Loucy (cell line): ENCODE measurements at regions not wholly inside any gene's neighbourhood (a gene's known extent, or its start where the extent isn't known, plus 50 kb on each side); places are given as distances from the start of the nearest gene placed in this dataset.

ENCODE experiments used
- H2AFZ ChIP-seq: fragments of 200-600 bp; sonication (generic); 2 replicates; pipeline ENCODE4 v1.6.0; 2016; ENCODE audit warnings: antibody characterized with exemption, mild to moderate bottlenecking, low read length, moderate library complexity
- H3F3A ChIP-seq: fragments of 200-600 bp; 2 replicates; pipeline ENCODE4 v1.6.0; 2016; ENCODE audit warnings: antibody characterized with exemption, low read depth, mild to moderate bottlenecking
- H3K27me3 ChIP-seq: fragments of 200-600 bp; sonication (generic); 2 replicates; pipeline ENCODE4 v1.6.1; 2014; ENCODE audit warnings: low read length, mild to moderate bottlenecking; ENCODE audit not compliant: insufficient read depth, poor library complexity, severe bottlenecking
- H3K36me3 ChIP-seq: fragments of 200-600 bp; sonication (generic); 2 replicates; pipeline ENCODE4 v1.6.1; 2016; ENCODE audit warnings: low read length; ENCODE audit not compliant: insufficient read depth
- H3K4me1 ChIP-seq: fragments of 200-600 bp; sonication (generic); 2 replicates; pipeline ENCODE4 v1.5.1; 2014; ENCODE audit warnings: low read length, mild to moderate bottlenecking; ENCODE audit not compliant: insufficient read depth, poor library complexity, severe bottlenecking
- H3K4me2 ChIP-seq: fragments of 200-600 bp; sonication (generic); 2 replicates; pipeline ENCODE4 v1.6.0; 2014; ENCODE audit warnings: antibody characterized with exemption, low read length, low read depth, mild to moderate bottlenecking; ENCODE audit not compliant: poor library complexity, severe bottlenecking
- H3K4me3 ChIP-seq: fragments of 200-600 bp; sonication (generic); 2 replicates; pipeline ENCODE4 v1.5.1; 2014; ENCODE audit warnings: low read length, mild to moderate bottlenecking, mixed read lengths; ENCODE audit not compliant: poor library complexity, severe bottlenecking
- H3K79me2 ChIP-seq: fragments of 200-600 bp; sonication (generic); 2 replicates; pipeline ENCODE4 v1.6.1; 2014; ENCODE audit warnings: low read length; ENCODE audit not compliant: insufficient read depth
- H3K9ac ChIP-seq: fragments of 200-600 bp; sonication (generic); 2 replicates; pipeline ENCODE4 v1.6.0; 2014; ENCODE audit warnings: mild to moderate bottlenecking, low read depth, low read length, moderate library complexity; ENCODE audit not compliant: poor library complexity, severe bottlenecking
- H3K9me2 ChIP-seq: fragments of 200-600 bp; sonication (generic); replicated peaks from 2 replicates; pipeline ENCODE4 v1.6.1; 2016; ENCODE audit warnings: low read depth, low read length, mixed read lengths
- H3K9me3 ChIP-seq: fragments of 200-600 bp; sonication (generic); 2 replicates; pipeline ENCODE4 v1.6.1; 2014; ENCODE audit warnings: mild to moderate bottlenecking, antibody characterized with exemption, low read length, low read depth; ENCODE audit not compliant: insufficient read depth
- H4K20me1 ChIP-seq: fragments of 200-600 bp; sonication (generic); 2 replicates; pipeline ENCODE4 v1.6.0; 2014; ENCODE audit warnings: antibody characterized with exemption, low read length, mild to moderate bottlenecking; ENCODE audit not compliant: insufficient read depth, poor library complexity, severe bottlenecking
- EZH2phosphoT487 ChIP-seq: fragments of 200-600 bp; IDR thresholded peaks from 2 replicates; pipeline ENCODE4 v1.6.1; 2018; ENCODE audit warnings: antibody characterized with exemption, mild to moderate bottlenecking, moderate library complexity, borderline replicate concordance
- TF ChIP-seq, protein P1 (sequence below): fragments of 200-600 bp; sonication (generic); conservative IDR thresholded peaks from 2 replicates; pipeline ENCODE4 v1.5.1; 2014; ENCODE audit warnings: mild to moderate bottlenecking, antibody characterized with exemption, low read length

GRCh38 chr4:53919535-53919934 lies 144.9 kb downstream of the CHIC2 start:
- Histone ChIP-seq H3K27me3 (no peaks in the 10 kb centered on the region), H3K9me3 (no peaks in the 10 kb centered on the region), H4K20me1 (no peaks in the 10 kb centered on the region), H3K4me1 (no peaks in the 10 kb centered on the region), H2AFZ (no peak overlapping the region), H3K79me2 (no peaks in the 10 kb centered on the region), H3K9me2 (no peaks in the 10 kb centered on the region), H3K4me2 (no peak overlapping the region), H3K36me3 (no peaks in the 10 kb centered on the region), H3K9ac (no peak overlapping the region), H3F3A (no peaks in the 10 kb centered on the region), H3K4me3 (no peak overlapping the region)
- TF ChIP-seq EZH2phosphoT487: no peak
- TF ChIP-seq, protein P1, sequence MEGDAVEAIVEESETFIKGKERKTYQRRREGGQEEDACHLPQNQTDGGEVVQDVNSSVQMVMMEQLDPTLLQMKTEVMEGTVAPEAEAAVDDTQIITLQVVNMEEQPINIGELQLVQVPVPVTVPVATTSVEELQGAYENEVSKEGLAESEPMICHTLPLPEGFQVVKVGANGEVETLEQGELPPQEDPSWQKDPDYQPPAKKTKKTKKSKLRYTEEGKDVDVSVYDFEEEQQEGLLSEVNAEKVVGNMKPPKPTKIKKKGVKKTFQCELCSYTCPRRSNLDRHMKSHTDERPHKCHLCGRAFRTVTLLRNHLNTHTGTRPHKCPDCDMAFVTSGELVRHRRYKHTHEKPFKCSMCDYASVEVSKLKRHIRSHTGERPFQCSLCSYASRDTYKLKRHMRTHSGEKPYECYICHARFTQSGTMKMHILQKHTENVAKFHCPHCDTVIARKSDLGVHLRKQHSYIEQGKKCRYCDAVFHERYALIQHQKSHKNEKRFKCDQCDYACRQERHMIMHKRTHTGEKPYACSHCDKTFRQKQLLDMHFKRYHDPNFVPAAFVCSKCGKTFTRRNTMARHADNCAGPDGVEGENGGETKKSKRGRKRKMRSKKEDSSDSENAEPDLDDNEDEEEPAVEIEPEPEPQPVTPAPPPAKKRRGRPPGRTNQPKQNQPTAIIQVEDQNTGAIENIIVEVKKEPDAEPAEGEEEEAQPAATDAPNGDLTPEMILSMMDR: no peak

GRCh38 chr4:53917729-53918128 lies 146.7 kb downstream of the CHIC2 start:
- no peaks in the 10 kb centered on the region for H3K4me1 ChIP-seq
- no peaks in the 10 kb centered on the region for H3K79me2 ChIP-seq
- no peaks in the 10 kb centered on the region for H3F3A ChIP-seq
- H3K27me3 ChIP-seq: no peaks in the 10 kb centered on the region
- no peaks in the 10 kb centered on the region for H3K36me3 ChIP-seq
- no peak overlapping the region for H3K4me2 ChIP-seq
- TF ChIP-seq EZH2phosphoT487: no peak
- TF ChIP-seq, protein P1: no peak
- no peaks in the 10 kb centered on the region for H3K9me3 ChIP-seq
- no peaks in the 10 kb centered on the region for H4K20me1 ChIP-seq
- H3K9me2 ChIP-seq: no peaks in the 10 kb centered on the region
- no peak overlapping the region for H3K4me3 ChIP-seq
- H2AFZ ChIP-seq: no peak overlapping the region
- H3K9ac ChIP-seq: no peak overlapping the region

- Histone ChIP-seq H3K9ac (no peak overlapping the region), H2AFZ (no peak overlapping the region), H3K27me3 (no peaks in the 10 kb centered on the region), H3K4me3 (no peak overlapping the region), H3K4me1 (no peaks in the 10 kb centered on the region), H3K9me2 (no peaks in the 10 kb centered on the region), H3K36me3 (no peaks in the 10 kb centered on the region), H3F3A (no peaks in the 10 kb centered on the region), H3K9me3 (no peaks in the 10 kb centered on the region), H3K79me2 (no peaks in the 10 kb centered on the region), H3K4me2 (no peak overlapping the region), H4K20me1 (no peaks in the 10 kb centered on the region)
- TF ChIP-seq, protein P1: no peak
- no peak for TF ChIP-seq EZH2phosphoT487
Measured at GRCh38 chr4:53916431-53916889, 147.9 kb downstream of the CHIC2 start.
